Neural cell (in vitro differentiated cells): ENCODE measurements at regions not wholly inside any gene's neighbourhood (a gene's known extent, or its start where the extent isn't known, plus 50 kb on each side); places are given as distances from the start of the nearest gene placed in this dataset.

Experiments
- CTCF ChIP-seq: fragments of 450-650 bp; IDR thresholded peaks from 2 replicates; pipeline ENCODE4 v1.5.1; 2014; ENCODE audit warnings: antibody characterized with exemption, mild to moderate bottlenecking, moderate library complexity; ENCODE audit not compliant: poor library complexity, severe bottlenecking
- MXI1 ChIP-seq: fragments of 450-650 bp; conservative IDR thresholded peaks from 2 replicates; pipeline ENCODE4 v1.6.1; 2014; ENCODE audit warnings: antibody characterized with exemption, mild to moderate bottlenecking; ENCODE audit not compliant: poor library complexity, severe bottlenecking
- POLR2AphosphoS5 ChIP-seq: IDR thresholded peaks from 2 replicates; pipeline ENCODE4 v1.6.1; 2012
- RAD21 ChIP-seq: fragments of 450-650 bp; conservative IDR thresholded peaks from 2 replicates; pipeline ENCODE4 v1.6.1; 2014; ENCODE audit warnings: antibody characterized with exemption, mild to moderate bottlenecking, moderate library complexity
- REST ChIP-seq: IDR thresholded peaks from 2 replicates; pipeline ENCODE4 v1.6.1; 2012; ENCODE audit warnings: borderline replicate concordance
- SMC3 ChIP-seq: fragments of 450-650 bp; conservative IDR thresholded peaks from 2 replicates; pipeline ENCODE4 v1.6.1; 2014; ENCODE audit warnings: antibody characterized with exemption, mild to moderate bottlenecking, moderate library complexity; ENCODE audit not compliant: poor library complexity
- TAF1 ChIP-seq: IDR thresholded peaks from 2 replicates; pipeline ENCODE4 v1.6.1; 2012; ENCODE audit warnings: low read depth

- TF ChIP-seq CTCF (no peak), REST (no peak), TAF1 (no peak), SMC3 (no peak), POLR2AphosphoS5 (no peak), RAD21 (no peak), MXI1 (no peak)
Observed at GRCh38 chr2:217010173-217010572, 150.3 kb upstream of the TNP1 start.
